Breast epithelium (tissue), 4 donors: ENCODE measurements at regions not wholly inside any gene's neighbourhood (a gene's known extent, or its start where the extent isn't known, plus 50 kb on each side); places are given as distances from the start of the nearest gene placed in this dataset.
"Not testable (repeated sequence)": the region's sequence is repeated elsewhere in the genome, so short reads cannot be mapped to it uniquely, and the experiment has no call there.

Source experiments
- DNase-seq, 2 donors: peaks; one replicate each; pipeline ENCODE4 v3.0.0-alpha.2; 2019; ENCODE audit warnings: low spot score in 2 of 2
- H3K27ac ChIP-seq, 2 donors: fragments of 200-600 bp; sonication (generic) in 1 of 2; one replicate each; pipeline ENCODE4 v1.5.1; 2016 to 2019; ENCODE audit warnings: mild to moderate bottlenecking in 1 of 2
- H3K27me3 ChIP-seq, 2 donors: fragments of 200-600 bp; sonication (generic) in 1 of 2; one replicate each; pipeline versions ENCODE4 v1.5.1 to v1.6.0; 2017 to 2019; ENCODE audit warnings: control low read depth in 1 of 2, mild to moderate bottlenecking in 1 of 2
- H3K36me3 ChIP-seq: fragments of 200-600 bp; one replicate; pipeline ENCODE4 v1.5.1; 2019
- H3K4me1 ChIP-seq, 2 donors: fragments of 200-600 bp; sonication (generic); one replicate each; pipeline ENCODE4 v1.5.1; 2016 to 2019; ENCODE audit warnings: control low read depth in 1 of 2
- H3K4me3 ChIP-seq, 3 donors: fragments of 200-600 bp; sonication (generic); 1 replicate in 2 of 3; 2 replicates in 1 of 3; pipeline ENCODE4 v1.5.1; 2016 to 2019; ENCODE audit warnings: mild to moderate bottlenecking in 3 of 3, moderate library complexity in 2 of 3
- H3K9me3 ChIP-seq, 2 donors: fragments of 200-600 bp; sonication (generic) in 1 of 2; one replicate each; pipeline ENCODE4 v1.5.1; 2016 to 2019; ENCODE audit warnings: control low read depth in 1 of 2
- POLR2A ChIP-seq: fragments of 450-650 bp; IDR thresholded peaks from one replicate; pipeline ENCODE4 v1.6.1; 2016; ENCODE audit warnings: antibody characterized with exemption, mild to moderate bottlenecking, moderate library complexity
- POLR2AphosphoS5 ChIP-seq, 3 donors: sonication (generic); formaldehyde crosslinking; IDR thresholded peaks; one replicate each; pipeline ENCODE4 v1.6.1; 2017; ENCODE audit warnings: antibody characterized with exemption in 3 of 3
- intact Hi-C: fragments of 100-400 bp; cut with DNase I; formaldehyde crosslinking; loops from one replicate; pipeline ENCODE4 v1.15.1; 2023; ENCODE audit warnings: low total_unique reads
- TF ChIP-seq, protein P1 (sequence below), 3 donors: fragments of 450-650 bp; IDR thresholded peaks; one replicate each; pipeline ENCODE4 v1.5.1; 2016 to 2017; ENCODE audit warnings: antibody characterized with exemption in 3 of 3, mild to moderate bottlenecking in 3 of 3, moderate library complexity in 3 of 3

DNA sequence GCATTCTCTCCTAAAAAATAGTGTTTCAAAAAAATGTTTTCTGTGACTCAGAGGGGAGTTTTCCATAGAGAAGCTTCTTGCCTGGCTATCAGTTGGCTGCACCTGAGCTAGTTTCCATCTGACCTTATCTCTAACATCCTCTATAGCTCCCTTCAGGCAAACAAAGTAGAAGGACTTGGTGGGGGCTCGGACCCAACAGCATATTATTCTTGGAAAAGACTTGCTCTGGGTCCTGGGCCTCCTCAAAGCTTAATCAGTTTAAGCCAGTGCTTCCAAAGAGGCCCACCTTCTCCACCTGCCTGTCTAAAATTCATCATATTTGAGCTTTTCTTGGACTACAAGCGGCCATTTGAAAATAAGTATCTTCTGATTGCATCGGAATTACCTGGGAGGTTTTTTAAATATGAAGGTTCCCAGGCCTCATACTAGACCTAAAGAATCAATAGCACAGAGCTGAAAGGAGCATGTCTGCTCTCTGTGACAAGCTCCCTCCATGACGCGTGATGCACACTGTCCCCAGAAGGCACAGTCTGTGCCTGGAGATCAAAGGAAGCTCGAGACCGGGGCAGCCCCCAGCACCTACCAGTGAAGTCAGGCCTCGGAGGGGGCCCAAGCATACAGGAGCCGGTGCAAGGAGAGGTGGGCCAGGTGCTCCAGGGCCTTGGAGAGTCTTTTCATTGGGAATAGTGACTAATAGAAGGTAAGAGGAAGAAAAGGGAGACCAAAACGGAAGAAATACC, 80.6 kb upstream of the HIVEP1 start:
- intact Hi-C loops, result no loop called here
- Histone ChIP-seq H3K36me3 (no peaks in the 10 kb centered on the region), H3K4me3 (no peak overlapping the region), H3K9me3 (no peaks in the 10 kb centered on the region), H3K4me1 (no peaks in the 10 kb centered on the region), H3K27me3 (no peaks in the 10 kb centered on the region), H3K27ac (no peak overlapping the region)
- DNase-seq, result no peak
- TF ChIP-seq POLR2AphosphoS5 (IDR thresholded peaks at IDR 0.05), result no peak
- no peak for TF ChIP-seq POLR2A
- TF ChIP-seq, protein P1, sequence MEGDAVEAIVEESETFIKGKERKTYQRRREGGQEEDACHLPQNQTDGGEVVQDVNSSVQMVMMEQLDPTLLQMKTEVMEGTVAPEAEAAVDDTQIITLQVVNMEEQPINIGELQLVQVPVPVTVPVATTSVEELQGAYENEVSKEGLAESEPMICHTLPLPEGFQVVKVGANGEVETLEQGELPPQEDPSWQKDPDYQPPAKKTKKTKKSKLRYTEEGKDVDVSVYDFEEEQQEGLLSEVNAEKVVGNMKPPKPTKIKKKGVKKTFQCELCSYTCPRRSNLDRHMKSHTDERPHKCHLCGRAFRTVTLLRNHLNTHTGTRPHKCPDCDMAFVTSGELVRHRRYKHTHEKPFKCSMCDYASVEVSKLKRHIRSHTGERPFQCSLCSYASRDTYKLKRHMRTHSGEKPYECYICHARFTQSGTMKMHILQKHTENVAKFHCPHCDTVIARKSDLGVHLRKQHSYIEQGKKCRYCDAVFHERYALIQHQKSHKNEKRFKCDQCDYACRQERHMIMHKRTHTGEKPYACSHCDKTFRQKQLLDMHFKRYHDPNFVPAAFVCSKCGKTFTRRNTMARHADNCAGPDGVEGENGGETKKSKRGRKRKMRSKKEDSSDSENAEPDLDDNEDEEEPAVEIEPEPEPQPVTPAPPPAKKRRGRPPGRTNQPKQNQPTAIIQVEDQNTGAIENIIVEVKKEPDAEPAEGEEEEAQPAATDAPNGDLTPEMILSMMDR (IDR thresholded peaks at IDR 0.05), result no peak

DNA sequence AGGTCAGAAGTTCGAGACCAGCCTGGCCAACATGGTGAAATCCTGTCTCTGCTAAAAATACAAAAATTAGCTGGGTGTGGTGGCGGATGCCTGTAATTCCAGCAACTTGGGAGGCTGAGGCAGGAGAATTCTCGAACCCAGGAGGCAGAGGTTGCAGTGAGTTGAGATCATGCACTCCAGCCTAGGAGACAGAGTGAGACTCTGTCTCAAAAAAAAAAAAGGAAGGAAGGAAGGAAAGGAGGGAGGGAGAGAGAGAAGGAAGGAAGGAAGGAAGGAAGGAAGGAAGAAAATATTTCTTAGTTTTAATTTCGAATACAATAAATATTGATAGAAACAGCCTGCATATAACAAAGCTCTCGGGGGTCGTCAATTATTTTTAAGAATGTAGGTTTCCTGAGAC, 81.3 kb upstream of the HIVEP1 start:
- H3K27ac ChIP-seq, DNase-seq, H3K4me1 ChIP-seq, H3K36me3 ChIP-seq, H3K9me3 ChIP-seq, H3K4me3 ChIP-seq, H3K27me3 ChIP-seq, intact Hi-C loops: not testable (repeated sequence)

DNA sequence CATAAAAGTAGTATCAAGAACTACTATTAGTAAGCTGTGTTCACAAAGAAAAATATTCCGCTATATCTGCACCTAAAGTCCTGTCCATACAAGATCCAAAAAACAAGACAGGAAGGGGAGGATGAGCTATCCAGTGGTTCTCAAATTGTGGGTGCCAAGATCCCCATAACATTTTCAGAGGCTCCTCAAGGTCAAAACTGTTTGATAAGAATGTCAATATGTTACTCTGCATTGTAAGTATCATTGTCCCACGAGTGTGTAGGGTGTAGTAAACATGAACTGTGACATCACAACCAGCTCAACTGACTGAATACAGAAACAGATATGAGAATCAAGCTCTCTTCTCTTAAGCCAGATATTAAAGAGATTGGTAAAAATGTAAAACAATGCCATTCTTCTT, 81.9 kb upstream of the HIVEP1 start:
- H3K36me3 ChIP-seq, result no peaks in the 10 kb centered on the region
- no peaks in the 10 kb centered on the region for H3K9me3 ChIP-seq
- no peaks in the 10 kb centered on the region for H3K27me3 ChIP-seq
- DNase-seq, result no peak
- no peaks in the 10 kb centered on the region for H3K4me1 ChIP-seq
- intact Hi-C loops, result no loop called here
- H3K27ac ChIP-seq, result no peak overlapping the region
- TF ChIP-seq POLR2AphosphoS5 (IDR thresholded peaks at IDR 0.05), result no peak
- TF ChIP-seq, protein P1 (IDR thresholded peaks at IDR 0.05), result no peak
- no peak for TF ChIP-seq POLR2A
- H3K4me3 ChIP-seq, result no peak overlapping the region

DNA sequence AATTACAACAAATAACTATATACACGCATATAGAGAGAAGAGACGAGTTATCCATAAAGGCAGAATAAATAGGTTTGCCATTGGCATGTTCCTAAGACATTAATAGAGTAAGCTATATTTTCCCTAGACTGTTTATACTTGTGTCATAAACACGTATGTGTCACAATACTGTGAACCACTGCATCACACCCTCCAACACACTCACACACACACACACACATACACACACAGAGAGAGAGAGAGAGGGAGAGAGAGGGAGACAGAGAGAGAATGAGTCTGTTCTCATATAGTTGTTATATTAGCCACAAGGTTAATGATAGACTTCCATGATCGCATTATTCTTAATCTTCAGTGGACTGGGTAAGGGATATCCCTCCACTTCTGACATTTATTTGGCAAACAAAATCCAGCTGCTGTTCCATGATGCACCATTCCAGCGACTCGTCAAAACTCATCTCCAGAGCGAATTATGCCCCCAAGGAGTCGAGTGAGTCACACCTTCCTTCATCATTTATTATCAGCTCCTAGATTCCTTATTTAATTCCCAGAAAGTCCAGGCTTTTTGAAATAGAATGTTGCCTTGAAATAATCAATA, 82.8 kb upstream of the HIVEP1 start:
- no peak overlapping the region for H3K4me3 ChIP-seq
- no peaks in the 10 kb centered on the region for H3K27me3 ChIP-seq
- DNase-seq, result no peak
- no peaks in the 10 kb centered on the region for H3K4me1 ChIP-seq
- TF ChIP-seq, protein P1 (IDR thresholded peaks at IDR 0.05), result no peak
- TF ChIP-seq POLR2A (no peak), POLR2AphosphoS5 (IDR thresholded peaks at IDR 0.05) (no peak)
- intact Hi-C loops, result no loop called here
- H3K36me3 ChIP-seq, result no peaks in the 10 kb centered on the region
- H3K9me3 ChIP-seq, result no peaks in the 10 kb centered on the region
- no peak overlapping the region for H3K27ac ChIP-seq

DNA sequence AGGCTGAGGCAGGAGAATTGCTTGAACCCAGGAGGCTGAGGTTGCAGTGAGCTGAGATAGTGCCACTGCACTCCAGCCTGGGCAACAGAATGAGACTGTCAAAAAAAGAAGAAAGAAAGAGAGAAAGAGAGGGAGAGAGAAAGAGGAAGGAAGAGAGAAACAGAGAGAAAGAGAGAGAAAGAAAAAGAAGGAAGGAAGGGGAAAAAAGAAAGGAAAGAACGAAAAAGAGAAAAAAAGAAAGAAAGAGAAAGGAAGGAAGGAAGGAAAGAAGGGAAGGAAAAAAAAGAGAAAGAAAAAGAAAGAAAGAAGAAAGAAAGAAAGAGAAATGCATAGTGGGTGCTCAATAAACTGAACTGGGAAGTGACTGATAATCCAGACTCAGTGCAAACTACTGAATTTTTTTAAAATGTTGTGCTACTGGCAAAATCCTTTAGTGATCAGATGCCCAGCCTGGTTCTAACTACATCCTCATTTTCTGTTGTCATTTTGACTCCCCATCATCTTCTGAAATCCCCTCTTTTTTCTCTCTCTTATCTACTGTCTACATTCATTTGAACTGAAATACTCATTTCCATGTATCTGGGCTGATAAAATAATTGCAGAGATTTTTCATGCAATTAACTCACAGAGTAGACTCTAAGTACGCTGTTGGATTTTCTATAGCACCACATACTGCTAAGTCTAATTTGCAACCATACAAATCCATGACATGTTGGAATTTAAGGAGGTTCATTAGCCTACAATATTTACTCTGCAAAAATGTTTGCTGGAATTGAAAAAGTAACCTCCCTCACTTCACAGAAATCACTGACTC, 85.3 kb upstream of the HIVEP1 start:
- intact Hi-C loops, result no loop called here

More for the DNA sequence above, 85.3 kb upstream of the HIVEP1 start:
- DNase-seq, result no peak
- Histone ChIP-seq H3K27me3 (no peaks in the 10 kb centered on the region), H3K9me3 (no peaks in the 10 kb centered on the region), H3K4me1 (no peaks in the 10 kb centered on the region), H3K36me3 (no peaks in the 10 kb centered on the region), H3K4me3 (no peak overlapping the region), H3K27ac (no peak overlapping the region)
- no peak for TF ChIP-seq POLR2AphosphoS5 (IDR thresholded peaks at IDR 0.05)
- TF ChIP-seq POLR2A, result no peak
- TF ChIP-seq, protein P1 (IDR thresholded peaks at IDR 0.05), result no peak
